Type B pancreatic cell (in vitro differentiated cells): ENCODE measurements at regions not wholly inside any gene's neighbourhood (a gene's known extent, or its start where the extent isn't known, plus 50 kb on each side); places are given as distances from the start of the nearest gene placed in this dataset.

ENCODE experiments used
- DNase-seq: peaks from one replicate; pipeline ENCODE4 v3.0.0; 2021; ENCODE audit warnings: mixed read lengths; ENCODE audit not compliant: unreplicated experiment; ENCODE audit errors: extremely low spot score
- H3K27ac Mint-ChIP-seq: 2 replicates; pipeline ENCODE4 v1.8.0; 2021; ENCODE audit warnings: mild to moderate bottlenecking, mixed read lengths
- H3K27me3 Mint-ChIP-seq: 2 replicates; pipeline ENCODE4 v1.8.0; 2021; ENCODE audit warnings: mixed read lengths
- H3K36me3 Mint-ChIP-seq: 2 replicates; pipeline ENCODE4 v1.8.0; 2021; ENCODE audit warnings: mixed read lengths
- H3K4me1 Mint-ChIP-seq: one replicate; pipeline ENCODE4 v1.8.0; 2021; ENCODE audit warnings: mixed read lengths; ENCODE audit not compliant: unreplicated experiment
- H3K4me3 Mint-ChIP-seq: 2 replicates; pipeline ENCODE4 v1.8.0; 2021; ENCODE audit warnings: mild to moderate bottlenecking, mixed read lengths
- H3K9me3 Mint-ChIP-seq: 2 replicates; pipeline ENCODE4 v1.8.0; 2021; ENCODE audit warnings: mixed read lengths
- CTCF ChIP-seq: fragments of 200-600 bp; sonication (generic); conservative IDR thresholded peaks from 2 replicates; pipeline ENCODE4 v1.5.0; 2021; ENCODE audit warnings: antibody characterized with exemption, mild to moderate bottlenecking

DNA sequence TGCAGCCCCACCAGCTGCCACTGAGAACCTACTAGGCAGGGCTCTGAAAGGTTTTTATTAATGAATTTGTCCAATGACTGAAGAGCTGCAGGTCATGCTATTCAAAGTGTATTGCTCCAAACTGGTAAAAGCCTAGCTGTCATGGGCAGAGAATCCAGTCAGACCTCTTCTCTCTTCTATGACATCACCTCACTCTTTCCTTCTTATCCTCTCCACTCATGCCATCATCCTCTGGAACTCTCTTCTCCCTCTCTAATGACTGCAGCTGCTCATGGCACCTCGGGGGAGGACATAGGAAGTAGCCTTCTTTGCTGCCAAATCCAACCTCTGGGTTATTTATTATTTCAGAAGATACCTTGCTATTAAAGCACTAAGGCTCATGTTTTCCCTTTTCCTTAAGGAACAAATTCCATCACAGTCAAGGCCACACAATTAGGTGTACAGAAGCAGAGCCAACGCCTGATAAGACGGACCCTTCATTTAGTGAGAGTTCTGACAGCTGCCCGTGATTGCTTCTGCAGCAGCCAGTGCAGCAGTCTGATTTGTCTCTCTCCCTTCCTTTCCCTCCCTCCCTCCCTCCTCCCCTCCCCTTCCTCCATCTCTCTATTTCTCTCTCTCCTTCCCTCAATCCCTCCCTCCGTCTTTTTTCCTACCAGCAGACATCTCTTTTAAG lies 87.0 kb upstream of the ONECUT1 start:
- H3K4me1 Mint-ChIP-seq: peaks cover 5% of the 10 kb centered on the region
- H3K4me3 Mint-ChIP-seq: no peak overlapping the region
- TF ChIP-seq CTCF: no peak
- no peak overlapping the region for H3K27ac Mint-ChIP-seq
- no peak for DNase-seq
- H3K9me3 Mint-ChIP-seq: no peaks in the 10 kb centered on the region
- peaks cover 22% of the 10 kb centered on the region for H3K27me3 Mint-ChIP-seq
- H3K36me3 Mint-ChIP-seq: no peaks in the 10 kb centered on the region

GRCh38 chr15:52872036-52872818 lies 82.1 kb upstream of the ONECUT1 start:
- no peaks in the 10 kb centered on the region for H3K9me3 Mint-ChIP-seq
- no peak overlapping the region for H3K27ac Mint-ChIP-seq
- H3K27me3 Mint-ChIP-seq: peaks cover 35% of the 10 kb centered on the region
- H3K4me1 Mint-ChIP-seq: no peaks in the 10 kb centered on the region
- H3K4me3 Mint-ChIP-seq: no peak overlapping the region
- no peak for TF ChIP-seq CTCF
- H3K36me3 Mint-ChIP-seq: no peaks in the 10 kb centered on the region
- DNase-seq: no peak

DNA sequence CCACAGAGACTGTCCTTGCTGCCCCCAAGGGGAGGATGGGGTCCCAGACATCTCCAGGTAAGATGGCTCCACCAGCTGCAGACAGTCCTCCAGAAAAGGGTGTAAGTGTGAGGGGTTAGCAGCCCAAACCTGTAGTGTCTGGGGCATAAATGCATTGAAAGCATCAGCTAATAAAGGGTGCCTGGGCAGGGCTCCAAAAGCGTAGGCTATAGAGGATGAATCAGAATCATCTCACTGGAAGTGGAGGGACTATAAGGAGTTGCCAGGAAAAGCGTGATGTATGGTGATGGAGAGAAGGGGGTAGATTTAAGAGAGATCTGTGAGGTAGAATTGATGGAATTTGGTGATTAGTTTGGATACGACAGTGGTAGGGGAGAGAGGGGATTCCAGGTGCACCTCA lies 79.9 kb upstream of the ONECUT1 start:
- no peak overlapping the region for H3K27ac Mint-ChIP-seq
- H3K4me3 Mint-ChIP-seq: no peak overlapping the region
- peaks cover 32% of the 10 kb centered on the region for H3K27me3 Mint-ChIP-seq
- no peak for TF ChIP-seq CTCF
- no peaks in the 10 kb centered on the region for H3K4me1 Mint-ChIP-seq
- DNase-seq: no peak
- H3K36me3 Mint-ChIP-seq: no peaks in the 10 kb centered on the region
- no peaks in the 10 kb centered on the region for H3K9me3 Mint-ChIP-seq

DNA sequence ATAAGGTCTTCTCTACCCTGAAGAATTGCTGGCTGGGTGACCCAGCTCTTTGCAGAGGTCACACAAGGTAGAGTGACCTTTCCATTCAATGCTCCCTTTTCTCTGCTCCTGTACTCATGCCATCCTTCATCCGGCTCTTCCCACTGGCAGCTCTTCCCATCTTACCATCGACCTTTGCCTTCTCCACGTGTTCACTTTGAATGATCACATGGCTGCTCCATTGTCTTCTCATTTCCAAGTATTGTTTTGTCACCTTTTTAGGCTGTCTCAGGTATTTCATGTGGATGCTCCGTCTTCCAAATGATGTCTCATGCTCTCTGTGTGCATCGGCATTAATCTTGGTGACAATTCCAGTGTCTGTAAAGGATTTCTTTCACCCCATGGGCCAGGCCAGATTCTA lies 76.6 kb upstream of the ONECUT1 start:
- DNase-seq: no peak
- TF ChIP-seq CTCF: no peak
- no peak overlapping the region for H3K27ac Mint-ChIP-seq
- peaks cover 34% of the 10 kb centered on the region for H3K27me3 Mint-ChIP-seq
- no peaks in the 10 kb centered on the region for H3K4me1 Mint-ChIP-seq
- H3K4me3 Mint-ChIP-seq: no peak overlapping the region
- no peaks in the 10 kb centered on the region for H3K36me3 Mint-ChIP-seq
- H3K9me3 Mint-ChIP-seq: no peaks in the 10 kb centered on the region

GRCh38 chr15:52862677-52863076 lies 72.5 kb upstream of the ONECUT1 start:
- no peaks in the 10 kb centered on the region for H3K36me3 Mint-ChIP-seq
- H3K4me3 Mint-ChIP-seq: no peak overlapping the region
- H3K4me1 Mint-ChIP-seq: no peaks in the 10 kb centered on the region
- no peak overlapping the region for H3K27ac Mint-ChIP-seq
- no peak for TF ChIP-seq CTCF
- H3K9me3 Mint-ChIP-seq: no peaks in the 10 kb centered on the region
- no peak for DNase-seq
- H3K27me3 Mint-ChIP-seq: peaks cover 21% of the 10 kb centered on the region
